ENCODE measurements at regions not wholly inside any gene's neighbourhood (a gene's known extent, or its start where the extent isn't known, plus 50 kb on each side); places are given as distances from the start of the nearest gene placed in this dataset.
"Not testable (repeated sequence)": the region's sequence is repeated elsewhere in the genome, so short reads cannot be mapped to it uniquely, and the experiment has no call there.

GRCh38 chr5:60487885-60488442, 212.0 kb downstream of the DEPDC1B start:
- no peak for DNase-seq

GRCh38 chr5:60487476-60487875, 212.5 kb downstream of the DEPDC1B start:
- no peak for DNase-seq

- DNase-seq: no peak
Observed at GRCh38 chr5:60485361-60485760, 214.6 kb downstream of the DEPDC1B start.

- DNase-seq: no peak
Observed at GRCh38 chr5:60483050-60483449, 216.9 kb downstream of the DEPDC1B start.

GRCh38 chr5:60482301-60482700, 217.7 kb downstream of the DEPDC1B start:
- DNase-seq: no peak

GRCh38 chr5:60479542-60479941, 220.4 kb downstream of the DEPDC1B start:
- no peak for DNase-seq

GRCh38 chr5:60477849-60478248, 222.1 kb downstream of the DEPDC1B start:
- DNase-seq: no peak

GRCh38 chr5:60473654-60474053, 226.3 kb downstream of the DEPDC1B start:
- no peak for DNase-seq

- DNase-seq: not testable (repeated sequence)
Observed at GRCh38 chr5:60473027-60473426, 226.9 kb downstream of the DEPDC1B start.

GRCh38 chr5:60470881-60471280, 229.1 kb downstream of the DEPDC1B start:
- DNase-seq: no peak

- no peak for DNase-seq
Observed at GRCh38 chr5:60469286-60469685, 230.7 kb downstream of the DEPDC1B start.

- DNase-seq: no peak
Observed at GRCh38 chr5:60463179-60463868, 236.6 kb downstream of the DEPDC1B start.

GRCh38 chr5:60458666-60459065, 241.3 kb downstream of the DEPDC1B start:
- DNase-seq: no peak

- DNase-seq: no peak
Observed at GRCh38 chr5:60457233-60457632, 242.7 kb downstream of the DEPDC1B start.

GRCh38 chr5:60455589-60455988, 244.4 kb downstream of the DEPDC1B start:
- no peak for DNase-seq

- not testable (repeated sequence) for DNase-seq
Observed at GRCh38 chr5:60454277-60454676, 245.7 kb downstream of the DEPDC1B start.

- no peak for DNase-seq
Observed at GRCh38 chr5:60453186-60453976, 246.6 kb downstream of the DEPDC1B start.

GRCh38 chr5:60448600-60448999, 251.4 kb downstream of the DEPDC1B start:
- DNase-seq: no peak

GRCh38 chr5:60447488-60447920, 252.5 kb downstream of the DEPDC1B start:
- no peak for DNase-seq

GRCh38 chr5:60446917-60447316, 253.0 kb downstream of the DEPDC1B start:
- no peak for DNase-seq

- DNase-seq: no peak
Observed at GRCh38 chr5:60445921-60446320, 254.0 kb downstream of the DEPDC1B start.

GRCh38 chr5:60445427-60445826, 254.5 kb downstream of the DEPDC1B start:
- no peak for DNase-seq

GRCh38 chr5:60444661-60445360, 255.2 kb downstream of the DEPDC1B start:
- no peak for DNase-seq

Data from stimulated activated CD4-positive, alpha-beta T cell treated with anti-CD3 and anti-CD28 coated beads, Interleukin-2, amount 100 ng/mL, for 24 hours (primary cell).